SK-N-SH treated with all-trans-retinoic acid at 6 μM for 48 hours (cell line): ENCODE measurements at regions not wholly inside any gene's neighbourhood (a gene's known extent, or its start where the extent isn't known, plus 50 kb on each side); places are given as distances from the start of the nearest gene placed in this dataset.

Experiments
- OSR1 ChIP-seq: fragments of 250-450 bp; sonication (Bioruptor Pico); IDR thresholded peaks from 2 replicates; pipeline ENCODE4 v1.8.0; 2022; ENCODE audit warnings: moderate library complexity, mild to moderate bottlenecking, inconsistent platforms
- POU6F1 ChIP-seq: fragments of 250-450 bp; sonication (Bioruptor Pico); IDR thresholded peaks from 2 replicates; pipeline ENCODE4 v1.8.0; 2021; ENCODE audit warnings: low read depth, mild to moderate bottlenecking, moderate library complexity, borderline replicate concordance

- no peak for TF ChIP-seq OSR1 (CRISPR knock-in tag)
- TF ChIP-seq POU6F1 (CRISPR knock-in tag), result no peak
Measured at GRCh38 chr9:745761-746380, 95.6 kb upstream of the DMRT1 start.
